ENCODE measurements at regions not wholly inside any gene's neighbourhood (a gene's known extent, or its start where the extent isn't known, plus 50 kb on each side); places are given as distances from the start of the nearest gene placed in this dataset.
"Not testable (repeated sequence)": the region's sequence is repeated elsewhere in the genome, so short reads cannot be mapped to it uniquely, and the experiment has no call there.

DNA sequence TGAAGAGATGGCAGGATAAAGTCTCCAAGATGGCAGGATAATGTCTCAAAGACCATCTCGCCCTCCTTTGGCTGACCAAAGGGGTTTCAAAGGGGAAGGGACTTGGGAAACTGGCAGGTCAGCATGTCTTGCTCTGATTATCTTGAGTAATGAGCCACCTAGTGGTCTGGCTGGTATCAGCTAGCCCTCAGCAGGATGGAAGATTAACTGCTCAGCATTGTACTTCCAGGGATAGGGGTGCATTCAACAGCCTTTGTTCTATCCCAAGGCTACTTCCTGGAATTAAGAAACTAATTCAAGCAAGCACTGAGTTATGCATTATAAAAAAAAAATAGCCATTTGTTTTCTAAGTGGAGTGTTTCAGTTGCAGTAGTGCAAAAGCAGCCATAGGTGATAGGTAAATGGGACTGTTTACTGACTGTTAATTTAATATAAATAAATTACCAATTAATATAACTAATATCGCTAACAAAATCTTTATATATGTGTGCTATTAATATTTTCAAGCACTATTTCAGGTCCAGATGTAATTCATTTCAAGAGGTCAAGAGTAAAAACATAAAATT, 555.5 kb downstream of the CDH9 start:
- in situ Hi-C loops (cut with HindIII; ENCODE audit: low pct_unique_long_range_greater_than_20kb, low sequenced_read_pairs): no loop called here
- peak; percentile 12 for DNase-seq (ENCODE audit: low read depth)

DNA sequence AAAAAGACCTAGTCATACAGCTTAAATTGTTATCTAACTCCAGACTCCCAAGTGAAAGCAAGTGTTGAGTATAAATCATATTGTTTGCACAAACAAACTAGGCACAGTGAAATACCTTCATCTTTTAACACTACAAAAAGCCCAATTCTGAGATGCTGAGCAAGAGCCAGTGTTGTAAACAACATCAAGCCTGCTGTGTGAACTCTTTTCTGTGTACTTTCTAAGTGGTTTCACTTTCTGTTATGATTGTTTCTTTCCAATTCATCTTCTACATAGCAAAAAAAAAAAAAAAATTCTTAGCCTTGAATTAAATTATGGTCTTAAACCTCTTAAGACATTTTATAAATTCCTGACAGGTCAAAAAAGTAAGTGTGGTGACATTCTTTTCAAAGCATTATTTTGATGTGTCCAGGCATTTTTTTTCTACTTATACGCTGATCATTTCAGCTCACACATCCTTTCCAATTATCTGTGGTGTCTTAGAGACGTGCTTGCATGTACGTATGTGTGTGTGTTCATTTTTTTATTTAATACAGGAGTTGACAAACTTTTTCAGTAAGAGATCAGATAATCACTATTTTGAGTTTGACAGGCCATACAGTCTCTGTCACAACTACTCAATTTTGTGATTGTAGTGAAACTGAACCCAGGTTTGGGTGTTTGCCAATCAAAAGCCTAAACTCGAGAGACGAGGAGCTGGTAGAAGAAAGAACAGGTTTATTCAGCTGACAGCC, 556.1 kb downstream of the CDH9 start:
- in situ Hi-C loops (cut with HindIII; ENCODE audit: low pct_unique_long_range_greater_than_20kb, low sequenced_read_pairs): no loop called here
- DNase-seq (ENCODE audit: low read depth): no peak

DNA sequence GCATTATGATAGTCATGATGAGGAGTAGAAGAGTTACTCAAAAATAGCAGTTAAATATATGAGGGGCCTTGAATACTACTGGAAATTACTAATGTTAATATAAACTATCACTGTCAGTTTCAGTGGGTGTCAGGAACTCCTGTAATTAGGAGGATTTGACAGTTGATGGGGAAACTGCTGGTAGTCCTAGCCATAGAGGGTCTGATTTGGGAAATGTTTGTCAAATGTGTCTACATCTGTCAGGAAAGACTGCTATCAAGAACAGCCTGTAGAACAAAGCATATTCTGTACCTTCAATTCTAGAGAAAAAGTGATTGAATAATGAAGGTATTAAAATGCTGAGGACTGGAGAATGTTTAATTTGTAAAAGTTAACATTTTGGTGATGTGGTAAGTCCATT, 567.9 kb downstream of the CDH9 start:
- in situ Hi-C loops (cut with HindIII; ENCODE audit: low pct_unique_long_range_greater_than_20kb, low sequenced_read_pairs): no loop called here
- no peak for DNase-seq (ENCODE audit: low read depth)

DNA sequence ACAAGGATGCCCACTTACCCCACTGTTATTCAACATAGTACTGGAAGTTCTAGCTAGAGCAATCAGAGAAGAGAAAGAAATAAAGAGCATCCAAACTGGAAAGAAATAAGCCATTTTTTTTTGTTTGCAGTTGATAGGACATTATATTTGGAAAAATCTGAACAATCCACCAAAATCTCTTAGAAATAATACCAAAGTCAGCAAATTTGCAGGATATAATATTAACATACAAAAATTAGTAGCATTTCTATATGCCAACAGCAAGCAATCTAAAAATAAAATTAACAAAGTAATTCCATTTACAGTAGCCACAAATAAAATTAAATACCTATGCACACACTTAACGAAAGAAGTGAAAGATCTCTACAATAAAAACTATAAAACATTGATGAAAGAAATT, 599.3 kb downstream of the CDH9 start:
- in situ Hi-C loops (cut with HindIII; ENCODE audit: low pct_unique_long_range_greater_than_20kb, low sequenced_read_pairs): no loop called here
- no peak for DNase-seq (ENCODE audit: low read depth)

DNA sequence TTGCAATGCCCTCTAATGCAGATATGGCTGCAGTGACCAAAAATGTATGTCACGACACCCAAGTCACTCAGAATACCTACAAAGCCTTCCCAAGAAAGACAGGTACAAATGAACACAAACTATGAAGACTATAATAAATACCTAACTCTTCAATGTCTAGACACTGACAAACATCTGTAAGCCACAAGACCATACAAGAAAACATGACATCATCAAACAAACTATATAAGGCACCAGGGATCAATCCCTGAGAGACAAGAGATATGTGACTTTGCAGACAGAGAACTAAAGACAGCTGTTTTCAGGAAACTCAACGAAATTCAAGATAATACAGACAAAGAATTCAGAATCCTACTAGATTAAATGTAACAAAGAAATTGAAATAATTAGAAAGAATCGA, 603.7 kb downstream of the CDH9 start:
- in situ Hi-C loops (cut with HindIII; ENCODE audit: low pct_unique_long_range_greater_than_20kb, low sequenced_read_pairs): no loop called here
- no peak for DNase-seq (ENCODE audit: low read depth)

DNA sequence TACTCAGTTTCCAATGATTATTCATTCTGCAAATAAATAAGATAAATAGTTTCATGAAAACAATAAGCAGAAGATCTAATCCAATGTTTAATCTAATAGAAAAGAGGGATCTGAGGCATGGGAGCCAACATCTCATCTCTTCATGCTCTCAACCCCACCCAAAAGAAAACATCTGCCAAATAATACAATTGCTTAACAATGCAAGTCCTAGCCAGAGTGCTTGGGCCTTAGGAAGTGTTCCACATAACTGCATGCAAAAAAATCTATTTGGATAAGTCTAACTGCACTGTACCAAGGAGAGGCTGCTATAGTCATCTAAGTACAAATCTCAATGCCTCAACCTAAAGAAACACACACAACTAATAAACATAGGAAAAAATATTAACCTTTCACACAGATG, 606.0 kb downstream of the CDH9 start:
- in situ Hi-C loops (cut with HindIII; ENCODE audit: low pct_unique_long_range_greater_than_20kb, low sequenced_read_pairs): no loop called here
- no peak for DNase-seq (ENCODE audit: low read depth)

DNA sequence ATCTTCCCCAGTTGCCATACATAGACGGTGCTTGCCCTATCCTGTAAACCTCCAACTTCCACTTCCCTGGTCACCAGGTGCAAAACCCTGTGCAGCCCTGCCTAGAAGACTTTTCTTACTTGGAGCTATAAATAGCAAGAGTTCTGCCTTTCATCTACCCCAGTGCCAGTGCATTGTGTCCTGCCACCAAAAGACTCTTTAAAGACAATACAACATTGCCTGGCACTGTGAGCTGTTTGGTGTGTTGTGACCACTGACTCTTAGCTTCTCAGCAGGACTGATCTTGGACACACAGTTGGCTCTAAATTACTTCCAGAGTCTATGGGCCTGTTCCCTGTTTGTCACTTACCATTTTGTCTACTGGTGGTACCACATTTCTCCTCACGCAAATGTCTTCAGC, 608.1 kb downstream of the CDH9 start:
- DNase-seq (ENCODE audit: low read depth): no peak
- in situ Hi-C loops (cut with HindIII; ENCODE audit: low pct_unique_long_range_greater_than_20kb, low sequenced_read_pairs): no loop called here

DNA sequence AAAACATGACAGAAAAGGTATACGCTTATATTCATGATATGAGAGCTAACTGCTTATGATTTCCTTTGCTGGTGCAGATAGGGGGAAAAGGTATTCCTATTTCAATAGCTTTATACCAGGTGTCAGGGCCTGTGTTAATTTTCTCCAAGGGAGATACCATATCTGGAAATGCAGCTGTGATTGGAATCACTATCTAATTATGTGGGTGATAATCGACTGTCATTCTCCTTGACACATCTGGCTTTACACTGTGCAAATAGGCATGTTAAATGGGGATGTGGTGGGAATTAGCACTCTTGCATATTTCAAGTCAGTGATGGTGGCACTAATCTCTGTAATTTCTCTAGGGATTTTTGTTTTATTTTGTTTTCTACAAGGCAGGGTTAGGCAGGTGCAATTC, 611.1 kb downstream of the CDH9 start:
- DNase-seq (ENCODE audit: low read depth): no peak
- in situ Hi-C loops (cut with HindIII; ENCODE audit: low pct_unique_long_range_greater_than_20kb, low sequenced_read_pairs): no loop called here

DNA sequence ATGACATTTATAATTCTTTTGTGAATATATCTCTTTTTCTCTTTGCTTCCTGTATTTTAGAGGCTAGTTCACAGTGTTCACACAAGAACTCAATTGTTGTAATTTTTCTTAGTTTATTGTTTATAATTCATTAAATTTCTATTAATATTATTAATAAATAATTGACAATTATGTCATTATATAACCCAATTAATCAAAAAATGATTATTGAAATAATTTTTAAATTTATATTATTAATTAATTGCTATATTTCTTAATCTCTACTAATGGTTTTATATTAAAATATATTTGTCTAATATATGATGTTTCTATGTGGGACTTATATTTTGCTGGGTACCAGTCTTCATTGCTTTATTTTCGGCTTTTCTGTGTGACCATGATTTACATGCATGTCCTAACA, 618.4 kb downstream of the CDH9 start:
- in situ Hi-C loops (cut with HindIII; ENCODE audit: low pct_unique_long_range_greater_than_20kb, low sequenced_read_pairs): no loop called here
- no peak for DNase-seq (ENCODE audit: low read depth)

DNA sequence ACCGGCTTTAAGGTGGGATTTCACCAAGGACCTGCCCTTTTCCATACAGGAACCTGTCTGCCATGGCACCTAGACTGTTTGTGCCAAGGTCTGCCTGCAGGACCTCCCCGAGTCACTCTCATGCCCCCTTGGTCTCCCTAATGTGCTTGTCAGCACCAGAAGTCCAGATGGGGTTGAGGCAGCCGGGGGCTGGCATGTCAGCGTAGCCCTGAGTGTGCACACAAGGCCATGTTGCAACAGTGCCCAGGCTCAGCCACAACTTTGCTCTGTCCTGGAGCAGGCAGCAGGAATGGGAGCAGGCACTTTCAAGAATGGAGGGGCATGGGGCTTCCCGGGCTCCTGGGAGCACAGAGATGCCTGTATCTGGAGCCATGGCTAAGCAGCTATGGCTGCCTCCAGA, 621.5 kb downstream of the CDH9 start:
- in situ Hi-C loops (cut with HindIII; ENCODE audit: low pct_unique_long_range_greater_than_20kb, low sequenced_read_pairs): no loop called here
- no peak for DNase-seq (ENCODE audit: low read depth)

DNA sequence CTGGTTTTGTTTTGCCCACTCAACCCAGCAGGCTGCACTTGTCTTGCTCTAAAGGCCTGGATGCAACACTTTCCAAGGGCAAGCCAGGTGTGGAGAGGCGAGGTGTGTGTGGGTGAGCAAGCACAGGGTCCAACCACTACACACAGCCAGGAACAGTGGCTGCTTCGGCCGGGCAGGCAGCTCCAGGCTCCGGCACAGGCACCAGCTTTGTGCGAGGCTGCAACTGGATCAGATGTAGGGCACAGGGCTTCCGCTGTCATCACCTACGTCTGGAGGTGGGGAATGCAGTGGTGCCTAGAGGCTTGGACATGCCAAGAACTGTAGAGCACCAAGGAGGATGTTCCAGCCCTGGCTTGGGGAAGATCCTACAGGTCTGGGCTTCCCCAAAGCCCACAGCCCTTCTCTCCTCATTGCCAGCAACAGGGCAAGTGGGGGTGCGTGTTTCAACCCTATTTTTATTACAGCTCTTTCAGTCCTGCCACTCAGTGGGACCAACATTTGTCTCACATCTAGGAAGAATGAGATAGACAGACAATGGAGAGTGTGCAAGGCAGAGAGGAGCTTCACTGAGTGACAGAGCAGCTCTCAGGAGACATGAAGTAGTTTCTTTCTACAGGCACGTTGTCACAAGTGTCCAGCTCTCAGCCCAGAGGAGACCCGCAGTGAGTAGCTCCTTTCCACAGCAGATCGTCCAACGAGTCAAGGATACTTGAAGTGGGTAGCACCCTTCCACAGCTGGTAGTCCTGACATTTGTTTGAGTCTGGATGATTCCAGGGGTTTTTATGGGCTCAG, 622.2 kb downstream of the CDH9 start:
- in situ Hi-C loops (cut with HindIII; ENCODE audit: low pct_unique_long_range_greater_than_20kb, low sequenced_read_pairs): no loop called here
- DNase-seq (ENCODE audit: low read depth): no peak

DNA sequence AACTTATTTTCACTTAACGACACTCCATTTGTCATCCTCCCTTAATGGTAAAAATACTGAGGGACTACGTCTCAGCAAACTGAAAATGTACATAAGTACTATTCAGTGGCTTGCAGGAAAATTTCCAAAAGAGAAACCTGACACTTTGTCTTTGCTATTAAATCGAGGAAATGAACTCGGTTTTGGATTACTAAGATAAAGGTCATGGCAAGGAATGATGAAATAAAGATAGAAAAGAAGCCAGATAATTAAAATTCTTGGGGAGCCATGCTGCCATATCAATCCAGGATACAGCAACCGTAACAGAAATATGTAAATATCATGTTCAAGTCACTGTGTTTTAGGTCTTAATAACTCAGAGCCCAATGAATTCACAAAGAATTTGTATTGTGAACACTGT, 647.8 kb downstream of the CDH9 start:
- in situ Hi-C loops (cut with HindIII; ENCODE audit: low pct_unique_long_range_greater_than_20kb, low sequenced_read_pairs): no loop called here
- no peak for DNase-seq (ENCODE audit: low read depth)

DNA sequence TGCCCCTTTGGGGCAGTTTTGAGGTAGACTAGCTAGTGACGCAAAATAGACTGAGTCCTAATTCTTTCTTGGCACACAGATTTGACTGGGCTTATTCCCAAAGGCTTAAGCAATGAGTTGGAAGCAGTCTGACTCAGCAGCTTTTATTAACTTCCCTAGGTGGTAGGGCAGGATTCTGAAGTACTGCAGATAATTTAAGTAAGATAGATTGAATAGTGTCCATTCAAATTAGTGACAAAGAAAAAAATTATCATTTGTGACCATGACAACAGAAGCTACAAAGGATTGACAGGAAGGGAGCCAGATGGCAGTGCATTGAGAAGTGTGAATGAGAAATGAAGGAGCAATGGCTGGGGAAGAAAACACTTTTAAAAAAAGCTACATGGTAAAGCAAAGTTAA, 649.4 kb downstream of the CDH9 start:
- DNase-seq (ENCODE audit: low read depth): no peak
- in situ Hi-C loops (cut with HindIII; ENCODE audit: low pct_unique_long_range_greater_than_20kb, low sequenced_read_pairs): no loop called here

DNA sequence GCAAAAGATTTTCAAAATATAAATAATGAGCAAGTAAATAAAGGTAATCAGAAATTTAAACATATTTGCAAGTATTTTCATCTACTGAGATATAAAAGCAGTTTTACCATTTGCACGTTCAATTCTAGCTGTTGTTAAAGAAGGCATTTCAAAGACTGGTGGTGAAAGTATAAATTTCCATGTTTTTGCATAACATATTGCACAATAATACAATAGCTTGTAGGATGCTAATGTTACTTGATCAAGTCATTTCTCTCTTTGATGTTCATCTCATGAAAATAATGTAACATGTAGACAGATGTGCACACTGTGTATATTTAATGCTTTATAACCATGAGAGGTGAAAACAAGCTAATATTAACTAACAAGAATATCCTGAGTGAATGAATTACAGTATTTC, 651.9 kb downstream of the CDH9 start:
- no peak for DNase-seq (ENCODE audit: low read depth)
- in situ Hi-C loops (cut with HindIII; ENCODE audit: low pct_unique_long_range_greater_than_20kb, low sequenced_read_pairs): no loop called here

DNA sequence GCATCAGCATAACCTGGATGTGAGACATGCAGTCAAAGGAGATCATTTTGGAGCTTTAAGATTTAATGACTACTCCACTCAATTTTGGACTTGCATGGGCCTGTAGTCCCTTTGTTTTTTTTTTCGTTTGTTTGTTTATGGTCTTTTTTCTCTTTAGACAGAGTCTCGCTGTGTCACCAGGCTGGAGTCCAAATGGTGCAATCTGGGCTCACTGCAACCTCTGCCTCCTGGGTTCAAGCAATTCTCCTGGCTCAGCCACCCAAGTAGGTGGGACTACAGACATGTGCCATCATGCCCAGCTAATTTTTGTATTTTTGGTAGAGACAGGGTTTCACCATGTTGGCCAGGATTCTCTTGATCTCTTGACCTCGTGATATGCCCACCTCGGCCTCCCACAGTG, 673.8 kb downstream of the CDH9 start:
- in situ Hi-C loops (cut with HindIII; ENCODE audit: low pct_unique_long_range_greater_than_20kb, low sequenced_read_pairs); DNase-seq (ENCODE audit: low read depth): not testable (repeated sequence)

DNA sequence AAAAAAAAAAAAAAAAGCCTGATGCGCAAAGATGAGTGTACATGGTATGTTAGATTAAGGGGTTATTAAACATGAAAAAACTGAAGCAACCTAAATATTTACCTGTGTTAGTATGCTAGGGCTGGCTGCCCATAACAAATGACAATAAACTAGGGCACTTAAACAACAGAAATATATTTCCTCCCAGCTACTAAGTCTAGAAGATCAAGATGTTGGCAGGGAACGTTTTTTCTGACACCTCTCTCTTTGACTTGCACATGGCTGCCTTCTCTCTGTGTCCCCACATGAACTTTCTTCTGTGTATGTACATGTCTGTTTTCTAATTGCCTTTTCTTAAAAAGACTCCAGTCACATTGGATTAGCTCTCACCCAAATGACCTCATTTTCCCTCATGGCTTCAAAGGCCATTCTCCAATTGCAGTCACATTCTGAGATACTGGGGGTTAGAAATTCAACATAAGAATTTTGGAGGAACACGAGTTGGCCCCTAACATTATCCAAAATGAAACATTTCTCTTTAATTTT, 694.5 kb downstream of the CDH9 start:
- in situ Hi-C loops (cut with HindIII; ENCODE audit: low pct_unique_long_range_greater_than_20kb, low sequenced_read_pairs): no loop called here
- no peak for DNase-seq (ENCODE audit: low read depth)

DNA sequence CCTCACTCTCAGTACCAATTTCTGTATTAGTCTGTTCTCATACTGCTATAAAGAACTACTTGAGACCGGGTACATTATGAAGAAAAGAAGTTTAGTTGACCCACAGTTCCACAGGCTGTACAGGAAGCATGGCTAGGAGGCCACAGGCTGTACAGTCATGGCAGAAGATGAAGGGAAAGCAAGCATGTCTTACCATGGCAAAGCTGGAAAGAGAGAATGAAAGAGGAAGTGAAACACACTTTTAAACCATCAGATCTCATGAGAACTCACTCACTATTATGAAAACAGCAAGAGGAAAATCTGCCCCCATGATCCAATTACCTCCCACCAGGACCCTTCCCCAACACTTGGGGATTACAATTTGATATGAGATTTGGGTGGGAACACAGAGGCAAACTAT, 698.8 kb downstream of the CDH9 start:
- DNase-seq (ENCODE audit: low read depth): no peak
- in situ Hi-C loops (cut with HindIII; ENCODE audit: low pct_unique_long_range_greater_than_20kb, low sequenced_read_pairs): no loop called here

DNA sequence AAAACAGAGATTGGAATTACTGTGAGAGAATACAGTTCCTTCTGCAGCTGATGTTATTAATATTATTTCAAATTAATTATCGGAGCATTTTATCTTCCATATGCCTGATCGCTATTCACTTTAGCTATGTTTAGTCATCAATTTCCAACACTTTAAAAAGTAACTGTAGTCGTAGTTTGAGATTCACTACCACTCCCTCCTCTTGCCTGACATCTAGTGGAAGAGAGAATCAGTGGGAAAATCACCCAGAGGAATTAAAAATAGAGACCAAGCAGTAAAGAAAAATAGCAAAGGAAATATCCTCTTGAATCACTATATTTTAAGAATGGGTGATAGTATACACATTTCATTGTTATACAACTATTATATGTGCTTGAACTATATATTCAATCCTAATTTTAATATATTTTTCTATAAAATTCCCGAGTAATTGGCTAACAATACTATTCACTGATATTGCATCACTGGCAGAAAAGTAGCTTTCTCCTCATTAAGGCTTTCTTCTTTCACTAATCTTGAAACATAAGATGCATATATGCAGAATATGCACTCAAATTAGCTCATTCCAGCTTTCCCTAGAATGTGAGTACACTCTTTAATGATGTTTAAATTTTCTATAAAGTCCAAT, 708.7 kb downstream of the CDH9 start:
- in situ Hi-C loops (cut with HindIII; ENCODE audit: low pct_unique_long_range_greater_than_20kb, low sequenced_read_pairs): no loop called here
- peak; percentile 4 for DNase-seq (ENCODE audit: low read depth)

DNA sequence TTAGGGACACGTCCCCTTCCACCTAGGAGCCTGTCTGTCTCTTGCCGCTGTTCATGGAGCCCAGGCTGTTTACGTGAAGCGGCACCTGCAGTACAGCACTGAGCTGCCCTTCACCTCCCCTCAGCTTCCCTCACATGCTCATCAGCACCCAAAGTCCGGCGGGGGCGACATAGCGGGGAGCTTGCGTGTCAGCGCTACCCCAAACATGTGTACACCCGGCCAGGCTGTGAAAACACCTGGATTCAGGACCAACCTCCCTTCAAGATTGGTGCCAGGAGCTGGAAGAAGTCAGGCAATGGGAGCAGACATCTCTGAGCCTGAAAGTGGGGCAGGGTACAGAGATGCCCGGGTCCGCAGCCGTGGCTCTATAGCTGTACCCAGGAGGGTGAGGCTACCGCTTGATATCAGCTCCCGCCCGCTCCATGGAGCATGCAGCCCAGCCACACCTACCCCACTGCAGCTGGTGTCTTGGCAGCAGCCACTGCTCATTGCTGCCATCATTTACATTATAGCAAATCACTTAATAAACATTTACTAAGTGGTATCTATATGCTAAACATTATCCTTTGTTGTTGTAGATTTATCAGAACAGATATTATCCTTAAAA, 712.1 kb downstream of the CDH9 start:
- in situ Hi-C loops (cut with HindIII; ENCODE audit: low pct_unique_long_range_greater_than_20kb, low sequenced_read_pairs): no loop called here
- DNase-seq (ENCODE audit: low read depth): no peak

Data from Caki2 (cell line).